Progenitor cell of endocrine pancreas (in vitro differentiated cells): ENCODE measurements at regions not wholly inside any gene's neighbourhood (a gene's known extent, or its start where the extent isn't known, plus 50 kb on each side); places are given as distances from the start of the nearest gene placed in this dataset.

Experiments used
- DNase-seq: peaks from one replicate; pipeline ENCODE4 v3.0.0; 2021; ENCODE audit warnings: low spot score; ENCODE audit not compliant: unreplicated experiment
- H3K27ac Mint-ChIP-seq: 2 replicates; pipeline ENCODE4 v1.8.0; 2021; ENCODE audit warnings: mild to moderate bottlenecking, moderate library complexity, mixed read lengths
- H3K27me3 Mint-ChIP-seq: 2 replicates; pipeline ENCODE4 v1.8.0; 2021; ENCODE audit warnings: mixed read lengths
- H3K36me3 Mint-ChIP-seq: 2 replicates; pipeline ENCODE4 v1.8.0; 2022; ENCODE audit warnings: mixed read lengths; ENCODE audit not compliant: insufficient read depth
- H3K4me1 Mint-ChIP-seq: 2 replicates; pipeline ENCODE4 v1.8.0; 2021; ENCODE audit warnings: low read depth, mixed read lengths
- H3K4me3 Mint-ChIP-seq: 2 replicates; pipeline ENCODE4 v1.8.0; 2021; ENCODE audit warnings: low read depth, mild to moderate bottlenecking, moderate library complexity, mixed read lengths
- H3K9me3 Mint-ChIP-seq: 2 replicates; pipeline ENCODE4 v1.8.0; 2021; ENCODE audit warnings: low read depth, mixed read lengths
- CTCF ChIP-seq: fragments of 200-600 bp; sonication (generic); IDR thresholded peaks from one replicate; pipeline ENCODE4 v1.5.0; 2021; ENCODE audit warnings: antibody characterized with exemption, mild to moderate bottlenecking; ENCODE audit not compliant: unreplicated experiment

- Mint-ChIP-seq H3K4me1 (no peaks in the 10 kb centered on the region), H3K27me3 (peaks cover 5% of the 10 kb centered on the region), H3K27ac (no peak overlapping the region), H3K4me3 (no peak overlapping the region), H3K9me3 (peaks cover 2% of the 10 kb centered on the region), H3K36me3 (no peaks in the 10 kb centered on the region)
- no peak for DNase-seq
- TF ChIP-seq CTCF, result no peak
Measured at GRCh38 chr7:72492461-72493065, 80.4 kb upstream of the CALN1 start.

- Mint-ChIP-seq H3K4me1 (no peaks in the 10 kb centered on the region), H3K9me3 (no peaks in the 10 kb centered on the region), H3K36me3 (no peaks in the 10 kb centered on the region), H3K27me3 (peaks cover 8% of the 10 kb centered on the region), H3K27ac (no peak overlapping the region), H3K4me3 (no peak overlapping the region)
- DNase-seq, result no peak
- TF ChIP-seq CTCF, result no peak
Measured at GRCh38 chr7:72490301-72490700, 78.2 kb upstream of the CALN1 start.

- Mint-ChIP-seq H3K36me3 (no peaks in the 10 kb centered on the region), H3K27ac (no peak overlapping the region), H3K9me3 (peaks cover 11% of the 10 kb centered on the region), H3K4me1 (peaks cover 12% of the 10 kb centered on the region), H3K4me3 (no peak overlapping the region), H3K27me3 (peaks cover under 1% of the 10 kb centered on the region)
- DNase-seq, result no peak
- TF ChIP-seq CTCF, result no peak
Measured at GRCh38 chr7:72481934-72482333, 69.8 kb upstream of the CALN1 start.

- no peak for TF ChIP-seq CTCF
- Mint-ChIP-seq H3K9me3 (peaks cover 18% of the 10 kb centered on the region), H3K36me3 (peaks cover 2% of the 10 kb centered on the region), H3K4me1 (peaks cover 15% of the 10 kb centered on the region), H3K27me3 (no peaks in the 10 kb centered on the region), H3K4me3 (no peak overlapping the region), H3K27ac (no peak overlapping the region)
- DNase-seq, result no peak
Measured at GRCh38 chr7:72476608-72477305, 64.6 kb upstream of the CALN1 start.

- TF ChIP-seq CTCF, result no peak
- no peak for DNase-seq
- no peak overlapping the region for H3K4me3 Mint-ChIP-seq
- peaks cover 5% of the 10 kb centered on the region for H3K9me3 Mint-ChIP-seq
- H3K27ac Mint-ChIP-seq, result no peak overlapping the region
- peaks cover 20% of the 10 kb centered on the region for H3K27me3 Mint-ChIP-seq
- no peaks in the 10 kb centered on the region for H3K36me3 Mint-ChIP-seq
- H3K4me1 Mint-ChIP-seq, result no peaks in the 10 kb centered on the region
Measured at GRCh38 chr7:72467237-72467636, 55.1 kb upstream of the CALN1 start.
